Stimulated activated CD8-positive, alpha-beta memory T cell treated with anti-CD3 and anti-CD28 coated beads, Interleukin-7, amount 100 ng/mL, for 48 hours (primary cell): ENCODE measurements at regions not wholly inside any gene's neighbourhood (a gene's known extent, or its start where the extent isn't known, plus 50 kb on each side); places are given as distances from the start of the nearest gene placed in this dataset.
"Not testable (repeated sequence)": the region's sequence is repeated elsewhere in the genome, so short reads cannot be mapped to it uniquely, and the experiment has no call there.

ENCODE experiments used
- DNase-seq, 2 donors: peaks; one replicate each; pipeline ENCODE4 v3.0.0-alpha.2; 2020; ENCODE audit warnings: low read depth in 1 of 2; ENCODE audit errors: extremely low read depth in 1 of 2

DNA sequence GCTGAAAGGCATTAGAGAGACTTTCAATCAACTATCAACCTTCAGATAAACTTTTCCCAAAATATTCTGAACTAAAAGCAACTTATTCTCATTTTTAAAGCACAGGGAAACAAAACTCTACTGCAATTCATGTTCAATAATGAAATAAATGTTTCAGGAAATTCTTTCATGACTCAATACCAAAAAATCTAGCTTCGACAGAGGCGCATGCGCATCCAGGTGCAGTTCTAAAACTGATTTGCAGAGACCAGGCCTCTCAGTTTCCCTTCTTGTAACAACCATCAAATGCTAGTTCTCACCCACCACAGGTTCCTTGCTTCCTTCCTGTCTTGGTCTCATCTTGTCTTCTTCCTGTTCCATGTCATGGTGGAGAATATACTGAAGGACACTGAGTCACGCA, 55.3 kb upstream of the NRBF2 start:
- no peak for DNase-seq

DNA sequence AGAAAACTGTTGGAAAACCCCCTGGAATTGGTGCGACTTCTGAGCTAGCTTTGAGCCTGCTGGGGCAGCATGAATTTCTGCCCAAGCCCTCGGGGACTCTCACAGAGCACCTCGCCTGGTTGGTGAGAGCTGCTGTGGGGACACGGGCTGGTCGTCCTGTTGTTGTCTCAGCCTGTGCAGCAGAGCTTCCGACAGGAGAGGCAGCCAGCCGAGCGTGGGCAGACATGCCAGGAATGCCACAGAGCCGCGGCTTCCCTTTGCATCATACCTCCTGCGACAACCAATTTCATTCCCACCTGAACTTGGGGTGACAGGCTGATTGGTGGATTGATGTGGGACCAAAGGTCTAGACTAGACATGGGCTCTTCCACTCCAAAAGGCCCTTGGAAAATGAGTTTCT, 60.2 kb upstream of the NRBF2 start:
- no peak for DNase-seq

DNA sequence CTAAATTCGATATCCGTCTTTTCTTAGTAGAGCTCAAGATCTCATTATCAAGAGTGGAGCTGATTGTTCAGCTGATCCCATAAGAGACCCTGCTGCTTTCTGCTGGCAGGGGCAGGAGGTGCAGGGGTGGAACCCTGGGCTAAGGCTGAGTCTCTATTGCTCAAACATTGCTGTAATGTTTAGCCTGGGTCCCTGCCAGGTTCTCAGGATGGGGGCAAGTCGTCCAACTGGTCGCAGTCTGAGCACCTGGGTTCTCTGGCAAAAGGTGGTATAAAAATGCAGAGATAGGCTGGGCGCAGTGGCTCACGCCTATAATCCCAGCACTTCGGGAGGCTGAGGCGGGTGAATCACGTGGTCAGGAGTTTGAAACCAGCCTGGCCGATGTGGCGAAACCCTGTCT, 62.0 kb upstream of the NRBF2 start:
- no peak for DNase-seq

GRCh38 chr10:63069318-63069717, 63.8 kb upstream of the NRBF2 start:
- no peak for DNase-seq

DNA sequence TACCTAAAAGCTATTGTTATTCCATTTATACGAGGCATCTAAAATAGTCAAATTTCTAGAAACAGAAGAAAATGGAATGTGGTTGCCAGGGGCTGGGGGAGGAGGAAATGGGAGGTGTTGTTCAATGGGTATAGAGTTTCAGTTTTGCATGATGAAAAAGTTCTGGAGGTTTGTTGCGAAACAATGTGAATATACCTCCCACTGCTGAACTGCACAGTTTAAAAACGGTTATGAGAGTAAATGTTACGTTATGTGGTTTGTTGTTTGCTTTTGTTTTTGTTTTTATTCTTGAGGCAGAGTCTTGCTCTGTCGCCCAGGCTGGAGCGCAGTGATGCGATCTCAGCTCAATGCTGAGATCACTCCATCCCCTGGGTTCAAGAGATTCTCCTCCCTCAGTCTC, 64.9 kb upstream of the NRBF2 start:
- DNase-seq: no peak

GRCh38 chr10:63066606-63067005, 66.5 kb upstream of the NRBF2 start:
- no peak for DNase-seq

- DNase-seq: no peak
These were observed 68.4 kb upstream of the NRBF2 start for GRCh38 chr10:63064706-63065105.

- no peak for DNase-seq
These were observed 74.9 kb upstream of the NRBF2 start for GRCh38 chr10:63058236-63058635.

GRCh38 chr10:63057509-63057908, 75.6 kb upstream of the NRBF2 start:
- DNase-seq: no peak

DNA sequence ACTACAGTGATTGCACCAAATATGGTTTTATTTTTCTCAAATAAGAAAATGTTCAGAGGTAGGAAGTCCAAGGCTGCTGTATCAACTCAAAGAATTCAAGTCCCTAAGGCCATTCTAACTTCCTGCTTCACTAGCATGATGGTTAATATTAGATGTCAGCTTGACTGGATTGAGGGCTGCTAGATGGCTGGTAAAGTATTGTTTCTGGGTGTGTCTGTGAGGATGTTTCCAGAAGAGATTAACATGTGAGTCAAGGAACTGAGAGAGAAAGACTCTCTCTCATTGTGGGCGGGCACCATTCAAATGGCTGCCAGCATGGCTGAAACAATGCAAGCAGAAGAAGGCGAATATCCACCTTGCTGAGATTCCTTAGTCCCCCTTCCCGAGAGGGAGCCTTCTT, 77.4 kb upstream of the NRBF2 start:
- no peak for DNase-seq

DNA sequence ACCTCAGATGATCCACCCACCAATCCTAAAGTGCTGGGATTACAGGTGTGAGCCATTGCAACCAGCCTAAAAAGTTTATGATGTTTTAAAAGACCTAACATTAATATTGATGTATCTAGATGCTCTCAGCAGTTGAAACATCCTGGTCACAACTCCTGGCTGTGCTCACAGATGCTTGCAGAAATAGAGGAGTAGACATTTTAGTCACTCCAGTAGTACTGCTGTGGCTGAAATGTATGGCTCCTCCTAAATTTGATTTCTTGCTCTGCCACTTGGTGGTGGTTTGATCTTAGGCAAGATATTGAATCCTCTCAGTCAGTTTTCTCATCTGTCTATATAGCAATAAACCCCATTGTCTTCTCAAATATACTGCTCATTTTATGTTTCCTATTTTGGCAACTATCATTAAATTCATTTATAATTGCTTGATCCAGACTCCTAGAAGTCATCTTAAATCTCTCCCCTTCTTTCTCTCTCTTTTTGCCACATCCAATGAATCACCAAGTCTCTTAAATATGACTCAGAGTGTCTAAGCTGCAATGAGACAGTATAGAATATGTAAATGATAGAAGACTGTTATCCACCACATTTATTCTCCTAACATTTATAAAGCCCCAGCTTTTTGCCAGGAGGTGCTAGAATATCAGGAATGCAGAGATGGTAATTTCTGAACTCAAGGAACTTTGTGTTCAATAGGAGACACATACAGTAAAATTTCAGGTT, 78.1 kb upstream of the NRBF2 start:
- no peak for DNase-seq

- DNase-seq: no peak
These were observed 81.0 kb upstream of the NRBF2 start for GRCh38 chr10:63052083-63052482.

GRCh38 chr10:63042256-63042655, 90.9 kb upstream of the NRBF2 start:
- DNase-seq: no peak

- DNase-seq: not testable (repeated sequence)
These were observed 99.4 kb upstream of the NRBF2 start for GRCh38 chr10:63033616-63034185.

DNA sequence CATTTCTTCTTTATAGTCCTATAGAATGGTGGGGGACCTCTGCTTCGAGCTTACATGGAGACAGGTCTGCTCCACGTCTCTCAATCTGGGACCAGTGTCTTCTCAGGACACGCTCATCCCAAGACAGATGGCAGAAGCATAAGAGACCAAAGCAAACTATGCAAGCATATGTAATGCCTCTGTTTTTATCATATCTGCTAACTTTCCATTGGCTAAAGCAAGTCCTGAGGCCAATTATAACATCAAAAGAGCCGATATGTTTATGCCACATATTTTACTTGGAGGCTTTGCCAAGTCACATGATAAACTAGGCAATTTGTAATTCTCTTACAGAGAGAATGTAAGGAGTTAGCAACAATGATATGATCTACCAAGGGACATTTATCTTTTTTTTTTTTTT, 102.6 kb upstream of the NRBF2 start:
- no peak for DNase-seq

GRCh38 chr10:63027531-63027930, 105.6 kb upstream of the NRBF2 start:
- DNase-seq: no peak

DNA sequence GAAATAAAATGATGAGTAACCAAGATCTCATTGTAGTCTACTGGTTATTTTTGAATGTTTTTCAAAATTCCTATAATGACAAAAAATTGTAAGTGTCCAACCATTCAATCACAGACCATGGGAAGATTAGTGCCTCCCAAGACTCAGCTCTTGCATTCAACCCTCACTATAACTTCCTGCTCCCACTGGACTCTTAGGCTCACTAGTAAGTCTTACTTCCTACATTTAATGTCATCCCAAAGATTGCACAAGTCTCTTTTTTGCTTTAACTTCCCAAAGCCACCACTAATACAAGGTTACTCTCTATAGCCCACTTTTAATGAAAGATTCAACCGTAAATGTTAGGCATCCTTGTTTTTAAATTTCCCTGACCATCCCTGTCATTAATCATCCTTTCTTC, 111.9 kb upstream of the NRBF2 start:
- no peak for DNase-seq

GRCh38 chr10:63013755-63014154, 119.4 kb upstream of the NRBF2 start:
- DNase-seq: no peak

- DNase-seq: no peak
These were observed 120.5 kb upstream of the NRBF2 start for GRCh38 chr10:63012623-63013022.

DNA sequence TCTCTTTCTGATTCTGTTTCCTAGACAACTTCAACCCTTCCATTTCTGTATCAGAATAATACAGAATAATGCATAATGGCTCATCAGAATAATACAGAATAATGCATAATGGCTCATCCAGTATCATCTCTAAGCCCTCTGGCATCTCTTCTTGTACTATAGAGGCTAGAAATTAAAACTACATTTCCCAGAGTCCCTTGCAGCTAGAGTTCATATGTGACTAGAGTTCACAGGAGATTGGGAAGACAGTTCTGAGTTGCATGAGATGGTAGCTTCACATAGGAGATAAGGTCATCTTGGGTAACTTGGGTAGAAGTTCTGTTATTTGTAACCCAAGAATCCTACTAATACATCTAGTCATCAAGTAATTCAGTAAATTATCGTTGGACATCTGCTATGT, 122.9 kb upstream of the NRBF2 start:
- DNase-seq: no peak

- DNase-seq: no peak
These were observed 124.6 kb upstream of the NRBF2 start for GRCh38 chr10:63008491-63008890.

GRCh38 chr10:63007112-63007511, 126.0 kb upstream of the NRBF2 start:
- no peak for DNase-seq

- DNase-seq: no peak
These were observed 127.9 kb upstream of the NRBF2 start for GRCh38 chr10:63005246-63005645.
